Left hindlimb (tissue), 1 donor: ENCODE measurements at regions not wholly inside any gene's neighbourhood (a gene's known extent, or its start where the extent isn't known, plus 50 kb on each side); places are given as distances from the start of the nearest gene placed in this dataset.

Experiments used
- DNase-seq: peaks from one replicate; pipeline ENCODE4 v3.0.0-alpha.2; 2018

GRCh38 chr3:103075282-103075681 lies 640.5 kb downstream of the ZPLD1 start:
- DNase-seq, result no peak

- no peak for DNase-seq
Measured at GRCh38 chr3:103077910-103078309, 643.1 kb downstream of the ZPLD1 start.

GRCh38 chr3:103082501-103082900 lies 647.7 kb downstream of the ZPLD1 start:
- DNase-seq, result no peak

GRCh38 chr3:103083848-103084631 lies 649.2 kb downstream of the ZPLD1 start:
- DNase-seq, result no peak

GRCh38 chr3:103085465-103085864 lies 650.6 kb downstream of the ZPLD1 start:
- DNase-seq, result no peak

GRCh38 chr3:103089758-103090157 lies 654.9 kb downstream of the ZPLD1 start:
- no peak for DNase-seq

- no peak for DNase-seq
Measured at GRCh38 chr3:103105206-103105605, 670.4 kb downstream of the ZPLD1 start.

GRCh38 chr3:103112273-103112672 lies 677.5 kb downstream of the ZPLD1 start:
- DNase-seq, result no peak

GRCh38 chr3:103126115-103126514 lies 691.3 kb downstream of the ZPLD1 start:
- no peak for DNase-seq

GRCh38 chr3:103127098-103127630 lies 692.3 kb downstream of the ZPLD1 start:
- no peak for DNase-seq

GRCh38 chr3:103127737-103128136 lies 692.9 kb downstream of the ZPLD1 start:
- no peak for DNase-seq

GRCh38 chr3:103134023-103134724 lies 699.4 kb downstream of the ZPLD1 start:
- DNase-seq, result no peak

- DNase-seq, result no peak
Measured at GRCh38 chr3:103136621-103137020, 701.8 kb downstream of the ZPLD1 start.

GRCh38 chr3:103137830-103138229 lies 703.0 kb downstream of the ZPLD1 start:
- DNase-seq, result no peak

- no peak for DNase-seq
Measured at GRCh38 chr3:103158183-103158582, 723.4 kb downstream of the ZPLD1 start.

- DNase-seq, result no peak
Measured at GRCh38 chr3:103166890-103167289, 732.1 kb downstream of the ZPLD1 start.

- DNase-seq, result no peak
Measured at GRCh38 chr3:103167850-103168249, 733.0 kb downstream of the ZPLD1 start.

- DNase-seq, result no peak
Measured at GRCh38 chr3:103169289-103169688, 734.5 kb downstream of the ZPLD1 start.

- DNase-seq, result no peak
Measured at GRCh38 chr3:103170651-103171050, 735.8 kb downstream of the ZPLD1 start.

- no peak for DNase-seq
Measured at GRCh38 chr3:103173940-103174339, 739.1 kb downstream of the ZPLD1 start.

GRCh38 chr3:103181160-103181559 lies 746.3 kb downstream of the ZPLD1 start:
- DNase-seq, result no peak

GRCh38 chr3:103184772-103185171 lies 750.0 kb downstream of the ZPLD1 start:
- DNase-seq, result no peak

GRCh38 chr3:103189941-103190340 lies 755.1 kb downstream of the ZPLD1 start:
- no peak for DNase-seq

- no peak for DNase-seq
Measured at GRCh38 chr3:103195216-103195615, 760.4 kb downstream of the ZPLD1 start.
